HUES6 (cell line): ENCODE measurements at regions not wholly inside any gene's neighbourhood (a gene's known extent, or its start where the extent isn't known, plus 50 kb on each side); places are given as distances from the start of the nearest gene placed in this dataset.

Experiments
- H3K27ac ChIP-seq: 2 replicates; pipeline ENCODE4 v1.7.0; 2013; ENCODE audit warnings: low read depth, mild to moderate bottlenecking, low read length, inconsistent platforms
- H3K27me3 ChIP-seq: 2 replicates; pipeline ENCODE4 v1.6.1; 2013; ENCODE audit warnings: low read length; ENCODE audit not compliant: control insufficient read depth, insufficient read depth
- H3K36me3 ChIP-seq: 2 replicates; pipeline ENCODE4 v1.6.1; 2013; ENCODE audit warnings: low read length; ENCODE audit not compliant: control insufficient read depth, insufficient read depth
- H3K4me1 ChIP-seq: 2 replicates; pipeline ENCODE4 v1.6.1; 2013; ENCODE audit warnings: low read length; ENCODE audit not compliant: control insufficient read depth, insufficient read depth
- H3K4me3 ChIP-seq: 2 replicates; pipeline ENCODE4 v1.5.1; 2013; ENCODE audit warnings: low read depth, low read length
- H3K9ac ChIP-seq: one replicate; pipeline ENCODE4 v1.6.1; 2013; ENCODE audit warnings: mild to moderate bottlenecking, low read length
- H3K9me3 ChIP-seq: 2 replicates; pipeline ENCODE4 v1.6.1; 2013; ENCODE audit warnings: low read depth, low read length; ENCODE audit not compliant: control insufficient read depth, insufficient read depth

GRCh38 chr5:159456261-159456660, 126.0 kb upstream of the IL12B start:
- Histone ChIP-seq H3K4me3 (no peak overlapping the region), H3K27ac (no peak overlapping the region), H3K9ac (no peak overlapping the region), H3K4me1 (no peaks in the 10 kb centered on the region), H3K27me3 (no peaks in the 10 kb centered on the region), H3K9me3 (no peaks in the 10 kb centered on the region), H3K36me3 (no peaks in the 10 kb centered on the region)

- H3K4me1 ChIP-seq, result no peaks in the 10 kb centered on the region
- H3K9ac ChIP-seq, result no peak overlapping the region
- no peak overlapping the region for H3K4me3 ChIP-seq
- H3K36me3 ChIP-seq, result no peaks in the 10 kb centered on the region
- H3K27ac ChIP-seq, result no peak overlapping the region
- H3K27me3 ChIP-seq, result no peaks in the 10 kb centered on the region
- no peaks in the 10 kb centered on the region for H3K9me3 ChIP-seq
Measured at GRCh38 chr5:159456722-159457465, 126.6 kb upstream of the IL12B start.

GRCh38 chr5:159458217-159458711, 128.0 kb upstream of the IL12B start:
- Histone ChIP-seq H3K27ac (no peak overlapping the region), H3K36me3 (no peaks in the 10 kb centered on the region), H3K4me1 (no peaks in the 10 kb centered on the region; the same call in 1 of the 2 replicates), H3K27me3 (no peaks in the 10 kb centered on the region), H3K9me3 (no peaks in the 10 kb centered on the region), H3K4me3 (no peak overlapping the region), H3K9ac (no peak overlapping the region)

- no peak overlapping the region for H3K27ac ChIP-seq
- H3K4me3 ChIP-seq, result no peak overlapping the region
- no peak overlapping the region for H3K9ac ChIP-seq
- H3K4me1 ChIP-seq, result no peaks in the 10 kb centered on the region; the same call in 1 of the 2 replicates
- no peaks in the 10 kb centered on the region for H3K9me3 ChIP-seq
- no peaks in the 10 kb centered on the region for H3K36me3 ChIP-seq
- no peaks in the 10 kb centered on the region for H3K27me3 ChIP-seq
Measured at GRCh38 chr5:159459132-159459627, 128.9 kb upstream of the IL12B start.

- Histone ChIP-seq H3K9ac (no peak overlapping the region), H3K9me3 (no peaks in the 10 kb centered on the region), H3K4me3 (no peak overlapping the region), H3K36me3 (no peaks in the 10 kb centered on the region), H3K4me1 (no peaks in the 10 kb centered on the region; the same call in 1 of the 2 replicates), H3K27me3 (no peaks in the 10 kb centered on the region), H3K27ac (no peak overlapping the region)
Measured at GRCh38 chr5:159459951-159460538, 129.8 kb upstream of the IL12B start.

GRCh38 chr5:159463590-159464321, 133.5 kb upstream of the IL12B start:
- Histone ChIP-seq H3K4me1 (no peaks in the 10 kb centered on the region; the same call in 1 of the 2 replicates), H3K9ac (no peak overlapping the region)

GRCh38 chr5:159465604-159466003, 135.3 kb upstream of the IL12B start:
- no peaks in the 10 kb centered on the region for H3K36me3 ChIP-seq
- no peaks in the 10 kb centered on the region for H3K27me3 ChIP-seq
- H3K9ac ChIP-seq, result no peak overlapping the region
- no peaks in the 10 kb centered on the region for H3K9me3 ChIP-seq
- H3K4me1 ChIP-seq, result no peaks in the 10 kb centered on the region; the same call in 1 of the 2 replicates
- H3K27ac ChIP-seq, result no peak overlapping the region
- H3K4me3 ChIP-seq, result no peak overlapping the region

More at GRCh38 chr5:159463590-159464321, 133.5 kb upstream of the IL12B start:
- Histone ChIP-seq H3K27ac (no peak overlapping the region), H3K9me3 (no peaks in the 10 kb centered on the region), H3K4me3 (no peak overlapping the region), H3K36me3 (no peaks in the 10 kb centered on the region), H3K27me3 (no peaks in the 10 kb centered on the region)

GRCh38 chr5:159467666-159468065, 137.4 kb upstream of the IL12B start:
- H3K27ac ChIP-seq, result no peak overlapping the region
- H3K9me3 ChIP-seq, result no peaks in the 10 kb centered on the region

GRCh38 chr5:159469496-159470372, 139.4 kb upstream of the IL12B start:
- no peaks in the 10 kb centered on the region for H3K36me3 ChIP-seq
- H3K4me1 ChIP-seq, result no peaks in the 10 kb centered on the region
- H3K9ac ChIP-seq, result no peak overlapping the region
- no peak overlapping the region for H3K27ac ChIP-seq
- no peaks in the 10 kb centered on the region for H3K27me3 ChIP-seq
- no peak overlapping the region for H3K4me3 ChIP-seq
- H3K9me3 ChIP-seq, result no peaks in the 10 kb centered on the region

More at GRCh38 chr5:159467666-159468065, 137.4 kb upstream of the IL12B start:
- H3K9ac ChIP-seq, result no peak overlapping the region
- H3K36me3 ChIP-seq, result no peaks in the 10 kb centered on the region
- H3K4me3 ChIP-seq, result no peak overlapping the region
- H3K27me3 ChIP-seq, result no peaks in the 10 kb centered on the region
- no peaks in the 10 kb centered on the region; the same call in 1 of the 2 replicates for H3K4me1 ChIP-seq

GRCh38 chr5:159471904-159472303, 141.6 kb upstream of the IL12B start:
- no peaks in the 10 kb centered on the region for H3K36me3 ChIP-seq
- no peak overlapping the region for H3K27ac ChIP-seq
- H3K9ac ChIP-seq, result no peak overlapping the region
- H3K4me1 ChIP-seq, result no peaks in the 10 kb centered on the region
- no peak overlapping the region for H3K4me3 ChIP-seq
- H3K9me3 ChIP-seq, result no peaks in the 10 kb centered on the region
- H3K27me3 ChIP-seq, result no peaks in the 10 kb centered on the region
